SKM-1 (cell line): ENCODE measurements at regions not wholly inside any gene's neighbourhood (a gene's known extent, or its start where the extent isn't known, plus 50 kb on each side); places are given as distances from the start of the nearest gene placed in this dataset.
A peak's percentile ranks its signal among the peaks of the same experiment; 100 is the strongest.

Source experiments
- DNase-seq: peaks from one replicate; lab custom pipeline; 2025; ENCODE audit not compliant: unreplicated experiment; lab: John Stamatoyannopoulos, UW

DNA sequence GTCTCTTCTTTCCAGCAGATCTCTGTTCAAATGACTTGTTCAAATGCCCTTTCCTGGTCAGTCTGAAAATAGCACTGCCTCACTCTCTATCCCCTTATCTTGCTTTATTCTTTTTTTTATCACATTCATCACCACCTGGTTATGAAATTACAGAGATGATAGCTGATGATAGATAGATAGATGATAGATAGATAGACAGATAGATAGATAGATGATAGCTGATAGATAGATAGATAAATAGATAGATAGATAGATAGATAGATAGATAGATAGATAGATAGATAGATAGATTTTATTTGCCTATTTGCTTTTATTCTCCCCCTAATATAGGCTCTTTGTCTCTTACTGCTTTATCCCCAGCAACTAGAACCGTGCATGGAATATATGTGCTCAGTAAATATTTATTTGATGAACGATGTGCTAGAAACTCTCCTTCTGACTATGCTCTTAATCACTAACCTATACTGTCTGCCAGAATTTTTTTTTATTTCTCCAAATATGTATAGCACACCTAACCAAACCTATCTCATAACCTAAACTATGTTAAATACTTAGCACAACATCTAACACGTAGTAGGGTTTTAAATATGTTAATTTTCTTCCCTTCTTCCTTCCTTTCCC is 372.8 kb upstream of the DUSP10 start:
- no peak for DNase-seq

DNA sequence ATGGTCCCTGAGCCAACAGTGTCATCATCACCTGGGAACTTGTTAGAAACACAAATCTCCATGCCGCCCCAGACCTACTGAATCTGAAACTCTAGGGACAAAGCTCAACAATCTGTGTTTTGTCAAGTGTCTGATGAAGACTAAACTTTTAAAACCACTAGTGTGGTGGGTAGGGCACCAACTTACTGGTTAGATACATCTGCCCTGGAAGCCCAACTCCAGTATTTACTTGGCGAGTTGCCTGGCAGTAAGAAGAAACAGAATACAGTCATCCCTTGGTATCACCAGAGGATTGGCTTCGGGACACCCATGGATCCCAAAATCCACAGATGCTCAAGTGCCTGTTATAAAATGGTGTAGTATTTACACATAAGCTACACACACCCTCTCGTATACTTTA is 367.9 kb upstream of the DUSP10 start:
- DNase-seq: no peak

DNA sequence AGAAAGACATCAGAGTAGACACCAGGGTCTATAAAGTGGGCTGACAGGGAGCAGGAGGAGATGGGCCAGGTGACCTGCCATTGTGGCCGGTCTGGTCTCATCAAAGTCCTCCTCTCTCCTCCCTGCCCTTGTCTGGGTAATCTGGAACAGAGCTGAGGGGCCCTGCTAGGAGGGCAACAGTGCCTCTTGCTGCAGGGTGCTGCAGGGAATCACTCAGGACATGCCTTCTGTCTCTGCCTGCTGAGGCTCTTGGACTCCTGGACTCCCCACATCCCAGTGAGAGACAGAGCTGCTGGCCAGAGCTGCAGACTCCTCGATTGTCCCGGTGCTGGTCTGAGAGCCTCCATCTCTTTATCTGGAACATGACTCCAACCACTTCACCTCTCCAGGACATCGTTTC is 366.1 kb upstream of the DUSP10 start:
- DNase-seq: no peak

DNA sequence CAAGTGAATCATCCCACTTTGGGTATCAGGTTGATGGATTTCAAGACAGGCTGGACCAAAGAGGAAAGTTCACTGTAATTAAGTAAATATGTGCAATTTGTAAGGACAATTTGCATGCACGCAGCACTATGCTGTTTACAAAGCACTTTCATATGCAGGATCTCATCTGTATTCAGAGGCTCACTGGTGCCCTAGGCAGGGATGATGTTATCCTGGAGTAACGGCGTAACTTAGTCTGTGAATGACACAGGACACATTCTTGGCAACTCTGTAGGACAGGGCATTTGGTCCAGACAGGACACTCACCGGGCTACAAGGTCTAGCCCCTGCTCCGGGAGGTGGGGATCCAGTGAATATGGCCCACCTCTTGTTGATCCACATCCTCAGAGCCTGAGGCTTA is 365.4 kb upstream of the DUSP10 start:
- no peak for DNase-seq

DNA sequence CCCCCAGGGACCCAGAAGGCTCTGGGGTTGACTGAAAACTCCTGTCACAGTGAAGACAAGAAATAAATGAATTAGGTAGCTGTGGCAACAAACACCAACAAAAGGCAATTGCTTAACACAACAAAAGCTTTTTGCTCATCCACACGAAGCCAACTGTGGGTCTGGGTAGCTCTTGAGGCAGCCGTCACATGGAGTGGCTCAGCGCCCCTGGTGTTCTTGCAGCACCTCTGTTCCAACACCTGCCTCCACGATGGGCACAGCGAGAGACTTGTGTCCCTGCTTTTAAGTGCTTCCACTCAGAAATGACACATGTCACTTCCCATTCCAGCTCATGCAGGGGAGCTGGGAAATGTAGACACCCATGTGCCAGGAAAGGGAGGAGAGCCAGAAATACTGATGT is 364.5 kb upstream of the DUSP10 start:
- DNase-seq: no peak

DNA sequence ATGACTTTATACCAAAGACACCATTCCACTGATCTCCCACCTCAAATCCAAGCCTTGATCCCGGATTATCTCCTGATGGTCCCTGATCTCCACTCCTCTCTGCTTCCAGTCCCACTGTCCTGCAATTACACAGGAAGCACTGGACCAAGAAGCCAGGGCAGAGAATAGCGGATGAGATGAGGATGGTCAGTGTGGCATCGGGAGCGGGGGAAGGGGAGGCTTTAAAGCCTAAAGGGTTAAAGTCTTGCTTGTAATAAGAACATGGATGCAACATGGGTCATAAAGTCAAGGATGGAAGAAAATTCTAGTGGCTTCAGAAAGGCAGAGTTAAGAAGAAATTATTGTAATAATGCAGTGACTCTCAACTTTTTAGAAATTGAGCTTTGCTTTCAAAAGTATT is 364.0 kb upstream of the DUSP10 start:
- no peak for DNase-seq

DNA sequence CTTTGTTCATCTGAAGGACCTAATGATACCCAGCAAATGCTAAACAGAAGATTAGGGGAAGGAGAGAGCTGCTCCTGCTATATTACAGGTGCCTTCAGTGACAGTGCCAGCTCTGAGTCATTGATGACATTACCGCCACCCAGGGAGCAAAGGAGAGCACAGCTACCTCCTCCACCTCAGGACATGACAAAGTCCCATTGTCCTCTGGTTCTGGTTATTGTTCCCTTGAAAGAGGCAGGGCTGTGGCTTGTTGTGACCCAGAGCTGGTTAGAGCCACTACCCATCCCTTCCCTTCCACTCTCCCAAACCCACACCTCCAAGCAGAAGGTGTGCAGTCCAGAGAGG is 363.5 kb upstream of the DUSP10 start:
- no peak for DNase-seq

DNA sequence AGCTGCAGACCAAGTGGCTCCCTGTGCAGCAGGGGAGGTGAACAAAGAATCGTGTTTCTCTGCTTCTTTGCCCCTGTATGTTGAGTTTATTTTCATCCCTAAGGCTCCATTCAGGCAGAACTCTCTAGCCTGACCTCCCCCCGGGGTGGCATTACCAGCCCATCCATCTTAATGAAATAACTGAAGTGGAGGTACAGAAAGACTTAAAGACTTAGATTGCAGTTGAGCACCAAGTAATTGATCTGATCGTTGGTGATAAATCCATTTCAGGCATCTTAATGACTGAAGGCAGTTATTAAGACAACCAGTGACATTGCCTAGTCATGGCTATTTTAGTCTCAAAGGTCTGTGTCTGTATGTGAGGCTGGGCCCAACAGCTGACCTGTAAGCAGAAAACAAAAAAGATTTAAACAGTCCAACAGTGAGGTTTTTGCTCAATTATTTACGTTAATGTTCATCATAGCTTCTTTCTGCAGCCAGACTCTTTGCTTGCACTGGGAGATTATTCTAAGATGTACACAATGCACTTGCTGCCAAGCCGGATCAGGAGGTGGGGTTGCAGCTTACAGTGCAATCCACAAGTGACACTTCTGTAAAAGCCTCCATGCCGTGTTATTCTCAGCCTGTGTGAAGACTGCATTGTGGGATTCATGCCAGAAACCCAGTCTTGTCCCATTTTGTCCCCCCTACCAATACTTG is 363.0 kb upstream of the DUSP10 start:
- no peak for DNase-seq

DNA sequence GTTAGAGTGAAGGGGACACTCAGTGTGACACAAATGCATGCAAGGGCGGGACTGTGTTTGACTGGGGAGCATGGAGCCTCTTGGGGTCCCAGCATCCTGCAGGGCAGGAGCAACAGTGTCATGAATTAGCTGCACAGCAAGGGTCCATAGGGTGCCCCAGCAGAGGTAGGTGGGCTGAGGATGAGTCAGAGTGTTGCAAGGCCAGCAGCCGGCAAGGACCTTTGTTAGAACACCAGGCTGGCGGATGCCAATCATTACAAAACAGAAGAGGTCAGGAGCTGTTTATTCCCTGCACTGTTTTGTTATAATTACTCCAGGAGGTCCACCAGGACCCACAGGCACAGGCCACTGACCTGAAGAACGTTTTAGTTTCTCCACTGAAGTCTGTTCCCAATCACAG is 362.2 kb upstream of the DUSP10 start:
- no peak for DNase-seq

DNA sequence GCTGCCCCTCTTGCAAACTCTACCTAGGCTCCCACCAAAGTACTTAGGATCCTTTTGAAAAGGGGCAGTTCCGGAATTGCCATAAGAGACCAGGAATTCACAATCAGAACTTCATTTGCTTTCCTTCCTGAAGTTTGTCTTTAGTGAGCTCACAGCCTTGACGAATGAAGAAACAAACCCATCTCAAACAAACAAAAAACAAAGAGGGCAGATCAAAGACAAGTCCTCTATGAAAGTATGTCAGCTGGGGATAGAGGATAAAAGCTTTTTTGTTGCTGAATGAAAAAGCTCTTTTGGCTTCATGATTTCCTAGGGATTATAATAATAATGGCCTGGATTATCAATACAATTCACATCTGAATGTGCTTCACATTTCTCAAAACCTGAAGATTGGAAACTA is 357.9 kb upstream of the DUSP10 start:
- no peak for DNase-seq

DNA sequence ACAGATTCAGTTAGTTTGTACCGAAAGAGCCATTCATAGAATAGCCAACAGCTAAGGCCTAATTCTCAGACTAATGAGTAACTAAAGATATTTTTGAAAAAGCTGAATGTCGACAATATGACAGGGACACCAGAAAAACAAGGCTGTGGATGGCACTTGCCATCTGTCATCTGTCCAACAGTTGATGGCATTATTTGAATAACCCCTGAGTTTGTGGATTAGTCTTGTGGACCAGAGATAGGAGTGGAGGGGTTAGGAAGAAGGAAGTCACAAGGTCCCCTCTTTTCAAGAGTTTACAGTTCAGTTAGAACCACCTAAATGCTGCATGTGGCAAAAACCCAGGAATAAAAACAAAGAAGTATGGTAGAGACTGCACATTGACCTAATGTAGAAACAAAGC is 356.5 kb upstream of the DUSP10 start:
- no peak for DNase-seq

DNA sequence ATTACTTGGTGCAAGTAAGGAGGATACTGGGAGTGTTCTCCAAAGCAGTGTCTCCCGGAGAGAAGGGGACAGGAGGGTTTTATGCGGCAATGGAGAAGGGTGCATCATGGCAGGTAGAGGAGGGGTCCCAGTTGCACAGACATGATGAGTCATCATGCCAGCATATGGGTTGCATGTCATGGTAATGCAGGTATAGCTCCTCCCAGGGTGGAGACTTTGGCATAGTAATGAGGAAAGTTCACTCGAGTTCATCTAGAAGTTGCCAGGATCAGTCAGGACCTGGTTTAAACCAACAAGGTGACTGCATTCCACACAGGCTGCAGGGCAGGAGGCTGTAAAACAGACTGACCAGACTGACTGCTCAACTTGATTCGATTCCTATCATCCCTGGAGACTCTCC is 355.7 kb upstream of the DUSP10 start:
- DNase-seq: no peak

DNA sequence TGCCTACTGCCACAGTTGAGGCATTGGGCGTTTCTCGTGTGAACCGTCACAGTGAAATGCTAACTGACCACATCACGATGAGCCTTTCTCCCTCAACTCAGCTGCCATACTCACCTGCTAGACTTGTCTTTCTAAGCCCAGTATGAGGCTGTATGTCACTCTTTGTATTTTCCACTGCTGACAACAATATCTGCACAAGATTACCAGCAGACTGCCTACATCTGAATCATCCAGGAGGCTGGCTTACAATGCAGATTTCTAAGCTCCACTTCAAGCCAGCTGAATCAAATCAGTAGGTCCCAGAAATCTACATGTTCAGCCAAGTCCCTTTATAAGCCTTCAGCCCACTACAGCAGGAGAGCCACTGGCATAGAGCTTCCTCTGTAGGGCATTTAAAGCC is 355.0 kb upstream of the DUSP10 start:
- no peak for DNase-seq

DNA sequence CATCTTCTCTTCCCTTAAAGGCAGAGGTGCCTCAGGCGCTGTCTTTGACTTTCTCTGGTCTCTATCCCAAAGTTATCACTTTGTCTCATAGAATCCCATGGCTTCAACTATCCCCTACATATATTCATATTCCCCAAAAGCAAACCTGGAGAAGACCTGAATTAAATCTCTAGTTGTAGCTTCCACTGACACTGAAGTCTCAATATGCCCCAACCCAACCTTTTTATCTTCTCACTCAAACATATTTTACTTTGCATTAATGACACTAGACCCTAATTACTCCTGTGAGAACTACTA is 354.5 kb upstream of the DUSP10 start:
- DNase-seq: no peak

DNA sequence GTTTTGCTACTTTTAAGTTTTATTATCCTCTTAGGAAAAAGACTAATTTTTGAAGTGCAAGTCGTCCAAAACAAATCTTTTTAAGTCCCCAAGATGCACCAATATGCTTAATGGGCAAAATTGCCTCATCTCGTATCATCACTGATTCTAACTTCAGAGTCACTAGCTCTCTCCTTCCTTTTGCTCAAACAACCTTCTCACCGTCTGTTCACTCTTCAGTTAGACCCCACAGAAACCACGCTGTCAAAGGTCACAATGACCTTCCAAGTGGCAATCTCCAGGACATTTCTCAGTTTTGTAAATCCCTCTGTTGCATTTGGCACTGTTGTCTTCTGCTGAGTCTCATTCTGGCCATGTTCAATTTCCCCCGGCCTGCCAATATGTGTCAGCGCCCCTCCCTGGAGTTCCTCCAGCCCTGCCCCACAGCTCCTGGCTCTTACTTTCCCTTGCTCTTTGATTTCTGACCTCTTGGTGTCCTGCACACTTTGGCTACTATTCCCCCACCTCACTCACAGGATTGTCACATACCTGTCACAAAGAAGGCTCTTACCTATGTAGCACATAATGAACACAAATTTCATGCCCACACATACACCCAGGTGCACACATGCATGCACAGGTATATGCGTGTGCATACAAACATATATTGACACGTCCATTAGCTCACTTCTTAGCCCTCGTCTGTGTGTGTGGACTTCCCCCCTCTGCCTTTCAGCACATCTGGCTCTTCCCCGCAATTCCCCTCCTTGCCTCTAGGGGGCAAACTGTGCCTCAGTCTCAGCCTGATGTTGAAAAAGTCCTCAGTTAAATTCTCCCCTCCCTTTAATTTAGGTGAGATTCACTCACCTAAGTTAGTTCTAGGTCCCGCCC is 354.0 kb upstream of the DUSP10 start:
- peak; percentile 33 for DNase-seq

DNA sequence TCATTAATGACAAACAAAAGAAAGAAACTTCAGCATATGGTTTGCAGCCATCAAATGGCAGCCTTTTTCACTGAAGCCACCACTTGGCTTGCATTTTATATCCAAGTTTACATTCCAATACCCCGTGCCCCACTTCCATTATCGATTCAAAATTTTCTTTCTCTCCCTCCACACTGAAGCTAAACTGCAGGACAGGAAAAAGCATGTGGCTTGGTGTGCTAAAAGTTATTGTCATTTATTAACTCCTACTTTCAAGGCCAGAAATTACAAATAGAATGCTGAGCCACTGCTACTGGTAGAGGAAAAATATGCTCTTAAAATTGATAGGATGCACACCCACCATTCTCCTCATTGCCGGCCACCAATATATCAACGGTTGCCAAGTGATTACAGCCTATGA is 351.6 kb upstream of the DUSP10 start:
- no peak for DNase-seq

DNA sequence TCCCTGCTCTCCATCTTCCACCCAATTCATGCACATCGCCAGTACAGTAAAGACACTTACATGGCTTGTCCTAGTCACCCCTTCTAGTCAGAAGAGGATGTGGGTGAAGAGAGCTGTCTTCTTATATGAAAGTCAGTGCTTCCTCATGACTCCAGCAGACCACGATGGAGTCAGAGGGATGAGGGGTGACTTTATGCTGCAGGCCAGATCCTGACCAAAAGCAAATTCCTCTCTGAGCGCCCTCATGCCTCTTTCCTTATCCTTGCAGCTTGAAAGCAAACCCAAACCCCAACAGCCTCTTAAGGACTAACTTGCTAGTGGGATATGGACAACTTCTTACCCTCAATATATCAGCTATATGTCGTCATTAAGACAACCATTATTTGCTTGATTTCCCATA is 348.2 kb upstream of the DUSP10 start:
- no peak for DNase-seq

DNA sequence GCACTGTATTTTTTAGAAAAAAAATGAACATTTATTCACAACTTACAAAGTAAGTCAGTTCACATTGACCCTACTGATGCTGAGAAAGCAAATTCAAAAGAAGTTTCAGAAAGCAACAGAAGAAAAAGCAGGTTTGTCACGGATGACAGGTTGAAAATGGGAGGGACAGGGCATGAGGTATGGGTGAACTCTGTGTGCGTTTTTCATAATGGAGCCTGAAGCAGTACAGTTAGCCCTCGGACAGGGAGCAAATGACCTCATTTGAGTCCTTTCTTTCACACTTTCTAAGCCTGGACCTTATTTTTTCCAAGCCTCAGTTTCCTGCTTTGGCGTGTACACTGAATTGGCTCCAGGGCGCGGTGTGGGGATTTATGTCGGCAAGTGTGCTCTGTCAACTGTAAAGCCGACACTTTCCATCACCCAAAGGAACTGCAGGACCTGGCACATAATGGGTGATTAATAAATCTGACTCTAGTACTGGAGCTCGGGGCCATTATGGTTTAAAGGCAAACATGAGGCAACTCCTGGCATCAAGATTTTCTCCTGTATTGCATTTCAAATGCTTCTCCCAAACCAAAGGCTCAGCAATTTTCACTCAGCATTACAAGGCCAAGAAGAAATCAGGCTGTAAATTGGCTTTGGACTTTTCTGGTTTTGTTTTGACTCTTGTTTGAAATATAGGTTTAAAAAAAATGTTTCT is 345.5 kb upstream of the DUSP10 start:
- DNase-seq: no peak

DNA sequence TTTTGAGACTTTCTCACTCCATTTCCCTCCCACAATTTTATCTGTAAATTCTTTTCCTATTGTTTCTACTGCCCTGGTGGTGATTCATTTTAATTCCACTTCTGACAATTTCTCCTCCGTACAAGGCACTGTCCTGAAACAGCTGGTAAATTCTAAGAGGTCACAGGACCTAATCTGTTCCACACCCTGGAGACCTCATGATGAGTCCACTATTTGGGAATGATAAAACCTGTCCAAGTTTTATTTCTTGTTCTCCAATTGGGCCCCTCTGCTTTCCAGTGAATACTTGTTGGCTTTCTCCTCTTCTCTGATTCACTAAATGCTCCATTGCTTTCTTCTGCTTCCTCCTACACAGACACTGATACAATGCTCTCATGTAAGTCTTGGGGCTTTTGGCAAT is 343.1 kb upstream of the DUSP10 start:
- no peak for DNase-seq

DNA sequence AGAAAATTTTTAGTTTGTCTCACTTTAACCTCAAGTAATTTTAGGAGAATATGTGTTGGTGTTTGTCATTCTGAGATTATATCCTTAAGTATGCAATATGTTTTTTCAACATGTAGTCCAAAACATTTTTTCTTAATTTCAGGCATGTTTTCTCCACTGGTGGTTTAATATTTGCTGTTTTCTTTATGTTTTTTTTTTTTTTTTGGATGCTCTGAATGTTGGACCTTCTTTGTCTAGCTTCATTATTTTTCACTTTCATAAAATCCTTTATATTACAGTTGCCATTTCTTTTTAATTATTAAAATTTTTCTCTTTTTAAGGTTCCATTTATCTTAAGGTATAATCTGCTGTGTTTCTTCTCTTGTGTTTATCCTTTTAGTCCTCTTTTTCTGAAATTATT is 342.2 kb upstream of the DUSP10 start:
- no peak for DNase-seq

DNA sequence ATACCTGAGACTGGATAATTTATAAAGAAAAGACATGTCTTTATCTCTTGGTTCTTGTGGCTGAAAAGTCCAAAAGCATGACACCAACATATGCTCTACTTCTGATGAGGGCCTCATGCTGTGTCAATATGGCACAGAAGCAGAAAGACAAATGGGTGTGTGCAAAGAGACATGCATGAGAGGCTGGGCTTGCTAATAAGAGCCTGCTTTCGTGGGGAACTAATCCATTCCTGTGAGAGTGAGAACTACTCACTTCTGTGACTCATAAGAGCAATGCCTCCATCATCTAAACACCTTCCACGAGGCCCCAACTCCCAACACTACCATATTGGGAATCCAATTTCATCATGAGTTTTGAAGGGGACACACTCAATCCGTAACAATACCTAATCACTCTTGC is 340.0 kb upstream of the DUSP10 start:
- DNase-seq: no peak

DNA sequence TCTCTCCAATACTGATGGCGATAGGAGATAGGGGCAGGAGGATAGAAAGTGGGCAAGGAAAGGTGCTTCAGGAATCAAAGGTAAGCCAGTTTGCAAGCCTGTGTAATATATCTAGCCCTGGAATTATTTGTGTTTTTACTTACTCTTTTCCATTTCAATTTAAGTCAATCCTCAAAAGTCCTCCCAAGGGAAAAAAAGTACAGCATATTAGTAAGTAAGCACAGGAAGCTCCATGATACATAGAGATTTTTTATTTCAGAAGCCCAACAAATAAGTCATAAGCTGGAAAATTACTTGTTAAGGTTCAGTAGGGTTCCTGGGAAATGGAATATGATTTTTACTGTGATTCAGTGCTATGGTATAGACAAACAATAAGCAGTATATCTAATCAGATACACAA is 337.7 kb upstream of the DUSP10 start:
- no peak for DNase-seq
